Heart left ventricle (tissue), 13 donors: ENCODE measurements at regions not wholly inside any gene's neighbourhood (a gene's known extent, or its start where the extent isn't known, plus 50 kb on each side); places are given as distances from the start of the nearest gene placed in this dataset.

Experiments
- POLR2A ChIP-seq, 2 donors: fragments of 450-650 bp; IDR thresholded peaks; one replicate each; pipeline ENCODE4 v1.6.1; 2017; ENCODE audit warnings: antibody characterized with exemption in 2 of 2, mild to moderate bottlenecking in 2 of 2, moderate library complexity in 2 of 2
- TF ChIP-seq, protein P1 (sequence below), 12 donors: fragments of 200-600 bp; sonication (generic) in 4 of 12; IDR thresholded peaks; one replicate each; pipeline versions ENCODE4 v1.5.0 to v1.8.0; 2018 to 2022; ENCODE audit warnings: antibody characterized with exemption in 12 of 12, mild to moderate bottlenecking in 5 of 12
- donor health status: ischemic (EF 13 %, LVEDD 7.1; RV severe dilation, severe dysfunction).
- donor health status: DM: no; HTN: yes; CAD: no.
- donor health status: DM: no; HTN: no; CAD: no.
- donor health status: ischemic (EF 25% LVEDD 6.9; RV normal size, moderate dysfunction).
- donor health status: ischemic (EF 25% LVEDD 5.7; RV mildly dilated, moderate dysfunction).
- donor health status: ischemic (EF 35%, LVEDD 5.7; RV mildly dilated, moderate dysfunction).
- donor health status: nonischemic (EF 11% LVEDD 7.7; RV severe dilation, severe dysfunction).
- donor health status: DM: yes; HTN: yes; CAD: no.
- donor health status: PGD.
- donor health status: ischemic (EF 29% LVEDD 5.4; RV normal size, mild dysfunction).
- donor health status: nonischemic (EF 23%, LVEDD 6.1; RV moderate dilation, normal function).

- TF ChIP-seq, protein P1, sequence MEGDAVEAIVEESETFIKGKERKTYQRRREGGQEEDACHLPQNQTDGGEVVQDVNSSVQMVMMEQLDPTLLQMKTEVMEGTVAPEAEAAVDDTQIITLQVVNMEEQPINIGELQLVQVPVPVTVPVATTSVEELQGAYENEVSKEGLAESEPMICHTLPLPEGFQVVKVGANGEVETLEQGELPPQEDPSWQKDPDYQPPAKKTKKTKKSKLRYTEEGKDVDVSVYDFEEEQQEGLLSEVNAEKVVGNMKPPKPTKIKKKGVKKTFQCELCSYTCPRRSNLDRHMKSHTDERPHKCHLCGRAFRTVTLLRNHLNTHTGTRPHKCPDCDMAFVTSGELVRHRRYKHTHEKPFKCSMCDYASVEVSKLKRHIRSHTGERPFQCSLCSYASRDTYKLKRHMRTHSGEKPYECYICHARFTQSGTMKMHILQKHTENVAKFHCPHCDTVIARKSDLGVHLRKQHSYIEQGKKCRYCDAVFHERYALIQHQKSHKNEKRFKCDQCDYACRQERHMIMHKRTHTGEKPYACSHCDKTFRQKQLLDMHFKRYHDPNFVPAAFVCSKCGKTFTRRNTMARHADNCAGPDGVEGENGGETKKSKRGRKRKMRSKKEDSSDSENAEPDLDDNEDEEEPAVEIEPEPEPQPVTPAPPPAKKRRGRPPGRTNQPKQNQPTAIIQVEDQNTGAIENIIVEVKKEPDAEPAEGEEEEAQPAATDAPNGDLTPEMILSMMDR (IDR thresholded peaks at IDR 0.05) = no peak
- TF ChIP-seq POLR2A (IDR thresholded peaks at IDR 0.05) = no peak
These were observed 182.2 kb downstream of the TAF11L14 start for GRCh38 chr5:17816505-17816904.
